IMR-90 (cell line): ENCODE measurements at regions not wholly inside any gene's neighbourhood (a gene's known extent, or its start where the extent isn't known, plus 50 kb on each side); places are given as distances from the start of the nearest gene placed in this dataset.

Source experiments
- ATAC-seq: fragments of 200-7000 bp; cut with Tn5 transposase; 2 replicates; pipeline ENCODE4 v1.9.1; 2020; ENCODE audit warnings: low read depth, mild to moderate bottlenecking, moderate library complexity
- BruUV-seq: library from RNA; stranded (reverse); fragments of 400-500 nt; replicated peaks from 2 replicates; lab custom pipeline; 2021; lab: Mats Ljungman, UMichigan
- CTCF ChIA-PET: fragments of 300-600 bp; formaldehyde crosslinking; extraction: SDS; loops from one replicate; lab custom pipeline; 2021; ENCODE audit warnings: antibody characterized with exemption; lab: Yijun Ruan, JAX
- POLR2A ChIA-PET: fragments of 300-600 bp; sonication (Branson Sonifier 250); formaldehyde crosslinking; loops from one replicate; lab custom pipeline; 2022; ENCODE audit warnings: antibody characterized with exemption; ENCODE audit not compliant: unreplicated experiment; lab: Charles Lee
- DNase-seq: peaks from one replicate; pipeline ENCODE4 v3.0.0; 2013
- H2AFZ ChIP-seq: replicated peaks from 2 replicates; pipeline ENCODE3; 2013; ENCODE audit warnings: low read length, mild to moderate bottlenecking; ENCODE audit not compliant: poor library complexity
- H2AK5ac ChIP-seq: 2 replicates; pipeline ENCODE4 v1.6.1; 2013; ENCODE audit warnings: low read depth, low read length, inconsistent platforms
- H2AK9ac ChIP-seq: replicated peaks from 2 replicates; pipeline ENCODE3; 2013; ENCODE audit warnings: mild to moderate bottlenecking, low read depth, low read length, moderate library complexity; ENCODE audit not compliant: poor library complexity
- H2BK120ac ChIP-seq: 2 replicates; pipeline ENCODE4 v1.6.1; 2013; ENCODE audit warnings: low read depth, low read length, inconsistent platforms
- H2BK15ac ChIP-seq: 3 replicates; pipeline ENCODE4 v1.6.1; 2013; ENCODE audit warnings: low read depth, low read length, inconsistent platforms
- H2BK20ac ChIP-seq: 2 replicates; pipeline ENCODE4 v1.6.1; 2013; ENCODE audit warnings: low read depth, mild to moderate bottlenecking, inconsistent platforms, low read length, moderate library complexity
- H2BK5ac ChIP-seq: 2 replicates; pipeline ENCODE4 v1.6.1; 2013; ENCODE audit warnings: mild to moderate bottlenecking, low read depth, low read length, inconsistent platforms; ENCODE audit not compliant: poor library complexity, severe bottlenecking
- H3K14ac ChIP-seq: replicated peaks from 2 replicates; pipeline ENCODE4 v1.6.1; 2013; ENCODE audit warnings: low read depth, low read length, inconsistent platforms
- H3K18ac ChIP-seq: 2 replicates; pipeline ENCODE4 v1.6.1; 2013; ENCODE audit warnings: low read depth, low read length, control low read depth
- H3K23ac ChIP-seq: 2 replicates; pipeline ENCODE4 v1.6.1; 2013; ENCODE audit warnings: low read depth, low read length, inconsistent platforms
- H3K27ac ChIP-seq: 2 replicates; pipeline ENCODE4 v1.5.1; 2013; ENCODE audit warnings: mild to moderate bottlenecking, control low read depth, low read length; ENCODE audit not compliant: insufficient read depth
- H3K27me3 ChIP-seq: 2 replicates; pipeline ENCODE4 v1.6.1; 2013; ENCODE audit warnings: low read length; ENCODE audit not compliant: control insufficient read depth, insufficient read depth
- H3K36me3 ChIP-seq: 2 replicates; pipeline ENCODE4 v1.6.1; 2013; ENCODE audit warnings: low read length, mixed read lengths; ENCODE audit not compliant: control insufficient read depth, insufficient read depth
- H3K4ac ChIP-seq: 2 replicates; pipeline ENCODE4 v1.6.1; 2013; ENCODE audit warnings: low read depth, low read length, inconsistent platforms
- H3K4me1 ChIP-seq: 2 replicates; pipeline ENCODE4 v1.6.1; 2013; ENCODE audit warnings: low read length, mixed read lengths; ENCODE audit not compliant: control insufficient read depth, insufficient read depth
- H3K4me2 ChIP-seq: 2 replicates; pipeline ENCODE4 v1.6.1; 2013; ENCODE audit warnings: low read depth, mild to moderate bottlenecking, control low read depth, low read length, moderate library complexity
- H3K4me3 ChIP-seq: 2 replicates; pipeline ENCODE4 v1.5.1; 2013; ENCODE audit warnings: low read depth, mild to moderate bottlenecking, control low read depth, low read length, moderate library complexity; ENCODE audit not compliant: insufficient read depth
- H3K56ac ChIP-seq: 2 replicates; pipeline ENCODE4 v1.6.1; 2013; ENCODE audit warnings: low read length, inconsistent platforms; ENCODE audit not compliant: insufficient read depth; ENCODE audit errors: extremely low read depth
- H3K79me1 ChIP-seq, 2 experiments: 2 replicates each; pipeline ENCODE4 v1.6.1; 2013; ENCODE audit warnings: low read length in 2 of 2, inconsistent platforms in 1 of 2, low read depth in 1 of 2
- H3K9ac ChIP-seq: 2 replicates; pipeline ENCODE4 v1.6.1; 2013; ENCODE audit warnings: low read depth, low read length, control low read depth
- H3K9me1 ChIP-seq: 2 replicates; pipeline ENCODE4 v1.6.1; 2013; ENCODE audit warnings: low read length, inconsistent platforms; ENCODE audit not compliant: insufficient read depth
- H3K9me3 ChIP-seq: 2 replicates; pipeline ENCODE4 v1.6.1; 2013; ENCODE audit warnings: low read length; ENCODE audit not compliant: control insufficient read depth, insufficient read depth
- H4K20me1 ChIP-seq: 2 replicates; pipeline ENCODE4 v1.6.1; 2013; ENCODE audit warnings: low read length, inconsistent platforms; ENCODE audit not compliant: insufficient read depth
- H4K5ac ChIP-seq: 2 replicates; pipeline ENCODE4 v1.6.1; 2013; ENCODE audit warnings: mild to moderate bottlenecking, low read depth, low read length, control low read depth
- H4K8ac ChIP-seq, 2 experiments: 2 replicates each; pipeline ENCODE4 v1.6.1; 2013; ENCODE audit warnings: low read depth in 2 of 2, low read length in 2 of 2, control low read depth in 1 of 2, inconsistent platforms in 1 of 2
- H4K91ac ChIP-seq: 2 replicates; pipeline ENCODE4 v1.6.1; 2013; ENCODE audit warnings: low read depth, low read length, inconsistent platforms; ENCODE audit not compliant: insufficient read depth
- BHLHE40 ChIP-seq: fragments of 150-350 bp; IDR thresholded peaks from 2 replicates; pipeline ENCODE4 v1.6.1; 2016; ENCODE audit warnings: mild to moderate bottlenecking, low read depth, low read length
- CEBPB ChIP-seq: IDR thresholded peaks from 2 replicates; pipeline ENCODE4 v1.6.1; 2012; ENCODE audit warnings: low read depth, low read length, improper control_type of control experiment
- CHD1 ChIP-seq: IDR thresholded peaks from 2 replicates; pipeline ENCODE4 v1.6.1; 2012; ENCODE audit warnings: low read depth, low read length, improper control_type of control experiment
- FOS ChIP-seq: fragments of 150-350 bp; IDR thresholded peaks from 2 replicates; pipeline ENCODE4 v1.6.1; 2016; ENCODE audit warnings: low read depth, low read length
- MAFK ChIP-seq: IDR thresholded peaks from 2 replicates; pipeline ENCODE4 v1.6.1; 2012; ENCODE audit warnings: low read depth, low read length, improper control_type of control experiment
- MAZ ChIP-seq: IDR thresholded peaks from 2 replicates; pipeline ENCODE4 v1.6.1; 2012; ENCODE audit warnings: low read depth, mild to moderate bottlenecking, low read length, improper control_type of control experiment, moderate library complexity, borderline replicate concordance
- MXI1 ChIP-seq: IDR thresholded peaks from 2 replicates; pipeline ENCODE4 v1.6.1; 2012; ENCODE audit warnings: low read depth, mild to moderate bottlenecking, low read length, moderate library complexity, borderline replicate concordance
- NFE2L2 ChIP-seq: fragments of 150-350 bp; IDR thresholded peaks from 2 replicates; pipeline ENCODE4 v1.6.1; 2016; ENCODE audit warnings: low read depth, mild to moderate bottlenecking, low read length
- POLR2A ChIP-seq: IDR thresholded peaks from 2 replicates; pipeline ENCODE4 v1.6.1; 2012; ENCODE audit warnings: mild to moderate bottlenecking, low read depth, low read length
- RAD21 ChIP-seq: IDR thresholded peaks from 2 replicates; pipeline ENCODE4 v1.6.1; 2012; ENCODE audit warnings: low read length, improper control_type of control experiment
- RCOR1 ChIP-seq: IDR thresholded peaks from 2 replicates; pipeline ENCODE4 v1.6.1; 2012; ENCODE audit warnings: mild to moderate bottlenecking, low read length, improper control_type of control experiment; ENCODE audit not compliant: insufficient replicate concordance
- RFX5 ChIP-seq: IDR thresholded peaks from 2 replicates; pipeline ENCODE4 v1.8.0; 2012; ENCODE audit warnings: low read depth, mild to moderate bottlenecking, low read length, moderate library complexity
- SMC3 ChIP-seq: fragments of 150-350 bp; IDR thresholded peaks from 2 replicates; pipeline ENCODE4 v1.6.1; 2016; ENCODE audit warnings: low read depth, mild to moderate bottlenecking, antibody characterized with exemption, low read length, moderate library complexity
- WGBS, 2 experiments: methylation state at CpG; one replicate each; pipeline versions ENCODE4 v1.1.5 to v1.1.7; 2013; ENCODE audit warnings: missing lambda C conversion rate in 2 of 2; ENCODE audit not compliant: insufficient read length in 1 of 2; ENCODE audit errors: extremely low coverage in 2 of 2; 5-methylcytosine and 5-hydroxymethylcytosine counted together
- dilution Hi-C: fragments of 300-500 bp; cut with HindIII; formaldehyde crosslinking; loops from one replicate; pipeline ENCODE4 v1.14.3; 2018; ENCODE audit warnings: low sequenced_read_pairs; ENCODE audit not compliant: unreplicated experiment
- in situ Hi-C: fragments of 300-500 bp; cut with MboI; formaldehyde crosslinking; loops from 3 replicates; pipeline ENCODE4 v1.14.3; 2019; ENCODE audit warnings: low sequenced_read_pairs, inconsistent platforms, mixed read lengths
- intact Hi-C: fragments of 100-400 bp; cut with micrococcal nuclease; formaldehyde crosslinking; loops from 2 replicates; pipeline ENCODE4 v1.10.0; 2022
- TF ChIP-seq, protein P1 (sequence below): conservative IDR thresholded peaks from 2 replicates; pipeline ENCODE4 v1.5.1; 2012; ENCODE audit warnings: mild to moderate bottlenecking, low read depth, low read length, improper control_type of control experiment
- TF ChIP-seq, protein P2 (sequence below): fragments of 150-350 bp; IDR thresholded peaks from 2 replicates; pipeline ENCODE4 v1.6.1; 2016; ENCODE audit warnings: low read depth, mild to moderate bottlenecking, low read length, moderate library complexity, borderline replicate concordance
- TF ChIP-seq, protein P3 (sequence below): fragments of 150-350 bp; IDR thresholded peaks from 2 replicates; pipeline ENCODE4 v1.6.1; 2017; ENCODE audit warnings: mild to moderate bottlenecking, antibody characterized with exemption, low read length, low read depth

DNA sequence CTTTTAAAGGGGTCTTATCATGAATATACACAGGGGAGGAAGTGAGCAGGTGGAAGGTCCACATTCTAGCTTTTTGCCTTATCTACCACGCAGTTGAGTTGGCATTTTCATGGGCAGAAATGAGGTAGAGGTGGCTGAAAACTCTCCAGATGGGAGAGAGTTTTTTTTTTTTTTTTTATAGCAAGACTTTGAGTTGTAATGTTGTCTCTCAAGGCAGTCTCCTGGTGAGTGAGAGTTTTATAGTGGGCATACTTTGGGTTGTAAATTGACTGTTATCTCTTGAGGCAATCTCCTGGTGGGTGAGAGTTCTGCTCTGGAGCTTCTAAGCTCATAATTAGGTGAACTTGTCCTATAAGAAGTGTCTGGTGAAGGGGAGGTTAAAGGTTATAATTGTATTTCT is 191.7 kb upstream of the NAALADL2 start:
- POLR2A ChIA-PET = no interaction called here
- Histone ChIP-seq H3K4me1 (no peaks in the 10 kb centered on the region), H3K56ac (no peak overlapping the region), H3K14ac (no peak overlapping the region), H3K79me1 (no peaks in the 10 kb centered on the region), H3K36me3 (no peaks in the 10 kb centered on the region), H4K20me1 (no peaks in the 10 kb centered on the region), H3K9ac (no peak overlapping the region), H2BK120ac (no peak overlapping the region), H3K9me1 (no peaks in the 10 kb centered on the region), H4K91ac (no peak overlapping the region), H2AK9ac (no peak overlapping the region), H3K4me2 (no peak overlapping the region), H2AFZ (no peak overlapping the region), H2BK20ac (no peak overlapping the region), H4K5ac (no peak overlapping the region), H4K8ac (no peak overlapping the region), H3K27ac (no peak overlapping the region), H3K4me3 (no peak overlapping the region), H3K23ac (no peak overlapping the region), H2AK5ac (no peak overlapping the region), H2BK5ac (no peak overlapping the region), H3K18ac (no peak overlapping the region), H3K4ac (no peak overlapping the region), H3K27me3 (no peaks in the 10 kb centered on the region), H3K9me3 (no peaks in the 10 kb centered on the region), H2BK15ac (no peak overlapping the region)
- in situ Hi-C loops (no loop called here), dilution Hi-C loops (no loop called here), intact Hi-C loops (no loop called here)
- ATAC-seq (no peak), DNase-seq (no peak)
- TF ChIP-seq RCOR1 = no peak
- TF ChIP-seq POLR2A = no peak
- TF ChIP-seq, protein P1, sequence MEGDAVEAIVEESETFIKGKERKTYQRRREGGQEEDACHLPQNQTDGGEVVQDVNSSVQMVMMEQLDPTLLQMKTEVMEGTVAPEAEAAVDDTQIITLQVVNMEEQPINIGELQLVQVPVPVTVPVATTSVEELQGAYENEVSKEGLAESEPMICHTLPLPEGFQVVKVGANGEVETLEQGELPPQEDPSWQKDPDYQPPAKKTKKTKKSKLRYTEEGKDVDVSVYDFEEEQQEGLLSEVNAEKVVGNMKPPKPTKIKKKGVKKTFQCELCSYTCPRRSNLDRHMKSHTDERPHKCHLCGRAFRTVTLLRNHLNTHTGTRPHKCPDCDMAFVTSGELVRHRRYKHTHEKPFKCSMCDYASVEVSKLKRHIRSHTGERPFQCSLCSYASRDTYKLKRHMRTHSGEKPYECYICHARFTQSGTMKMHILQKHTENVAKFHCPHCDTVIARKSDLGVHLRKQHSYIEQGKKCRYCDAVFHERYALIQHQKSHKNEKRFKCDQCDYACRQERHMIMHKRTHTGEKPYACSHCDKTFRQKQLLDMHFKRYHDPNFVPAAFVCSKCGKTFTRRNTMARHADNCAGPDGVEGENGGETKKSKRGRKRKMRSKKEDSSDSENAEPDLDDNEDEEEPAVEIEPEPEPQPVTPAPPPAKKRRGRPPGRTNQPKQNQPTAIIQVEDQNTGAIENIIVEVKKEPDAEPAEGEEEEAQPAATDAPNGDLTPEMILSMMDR = no peak
- TF ChIP-seq, protein P2, sequence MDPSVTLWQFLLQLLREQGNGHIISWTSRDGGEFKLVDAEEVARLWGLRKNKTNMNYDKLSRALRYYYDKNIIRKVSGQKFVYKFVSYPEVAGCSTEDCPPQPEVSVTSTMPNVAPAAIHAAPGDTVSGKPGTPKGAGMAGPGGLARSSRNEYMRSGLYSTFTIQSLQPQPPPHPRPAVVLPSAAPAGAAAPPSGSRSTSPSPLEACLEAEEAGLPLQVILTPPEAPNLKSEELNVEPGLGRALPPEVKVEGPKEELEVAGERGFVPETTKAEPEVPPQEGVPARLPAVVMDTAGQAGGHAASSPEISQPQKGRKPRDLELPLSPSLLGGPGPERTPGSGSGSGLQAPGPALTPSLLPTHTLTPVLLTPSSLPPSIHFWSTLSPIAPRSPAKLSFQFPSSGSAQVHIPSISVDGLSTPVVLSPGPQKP = no peak
- no peak for TF ChIP-seq CHD1
- TF ChIP-seq NFE2L2 = no peak
- TF ChIP-seq FOS = no peak
- TF ChIP-seq, protein P3, sequence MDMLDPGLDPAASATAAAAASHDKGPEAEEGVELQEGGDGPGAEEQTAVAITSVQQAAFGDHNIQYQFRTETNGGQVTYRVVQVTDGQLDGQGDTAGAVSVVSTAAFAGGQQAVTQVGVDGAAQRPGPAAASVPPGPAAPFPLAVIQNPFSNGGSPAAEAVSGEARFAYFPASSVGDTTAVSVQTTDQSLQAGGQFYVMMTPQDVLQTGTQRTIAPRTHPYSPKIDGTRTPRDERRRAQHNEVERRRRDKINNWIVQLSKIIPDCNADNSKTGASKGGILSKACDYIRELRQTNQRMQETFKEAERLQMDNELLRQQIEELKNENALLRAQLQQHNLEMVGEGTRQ = no peak
- TF ChIP-seq MAFK = no peak
- no peak for TF ChIP-seq SMC3
- TF ChIP-seq MXI1 = no peak
- TF ChIP-seq RFX5 = no peak
- no peak for TF ChIP-seq CEBPB
- TF ChIP-seq BHLHE40 = no peak
- TF ChIP-seq RAD21 = no peak
- no peak for TF ChIP-seq MAZ
- CTCF ChIA-PET = interaction anchor here (0.6 kb wide), 1 partner anchor 263 kb away, joined by 3 read pairs; no protein-coding TSS in a partner anchor
- BruUV-seq = no TSS peak
- no CpG with 5 or more reads among the region's 1 CpG for WGBS, 2 experiments
